ENCODE measurements at regions not wholly inside any gene's neighbourhood (a gene's known extent, or its start where the extent isn't known, plus 50 kb on each side); places are given as distances from the start of the nearest gene placed in this dataset.

- H3K27me3 ChIP-seq: no peaks in the 10 kb centered on the region
- TF ChIP-seq CTCF (IDR thresholded peaks at IDR 0.05) (no peak), POLR2A (IDR thresholded peaks at IDR 0.05) (no peak)
- intact Hi-C loops (cut with DNase I): no loop called here
- 59 to 73% (median 66%) methylated on average over 8 of the region's 8 CpGs for WGBS, 4 donors
- ATAC-seq (peak in 1 of 4 donors; percentile 63), DNase-seq (no peak)
- H3K4me1 ChIP-seq: no peaks in the 10 kb centered on the region
- H3K9me3 ChIP-seq: no peaks in the 10 kb centered on the region
- no peak overlapping the region for H3K27ac ChIP-seq
- H3K36me3 ChIP-seq: no peaks in the 10 kb centered on the region
- no peak overlapping the region for H3K4me3 ChIP-seq
Measured at GRCh38 chr7:20280475-20281351, 50.0 kb upstream of the ITGB8 start.
